HepG2 (cell line): ENCODE measurements at regions not wholly inside any gene's neighbourhood (a gene's known extent, or its start where the extent isn't known, plus 50 kb on each side); places are given as distances from the start of the nearest gene placed in this dataset.
A peak's percentile ranks its signal among the peaks of the same experiment; 100 is the strongest.

Experiments used
- EHMT2 ChIP-seq: fragments of 200-600 bp; sonication (generic); IDR thresholded peaks from 2 replicates; pipeline ENCODE4 v1.7.0; 2017; ENCODE audit warnings: antibody characterized with exemption, low read depth, low read length, borderline replicate concordance
- FOXA3 ChIP-seq: IDR thresholded peaks from 2 replicates; pipeline ENCODE4 v1.6.1; 2016; ENCODE audit warnings: missing genetic modification reagents, missing compliant biosample characterization
- PHB2 ChIP-seq: fragments of 450-650 bp; IDR thresholded peaks from 2 replicates; pipeline ENCODE4 v1.6.1; 2018; ENCODE audit not compliant: partially characterized antibody
- PTBP1 ChIP-seq: fragments of 200-400 bp; formaldehyde crosslinking; IDR thresholded peaks from 2 replicates; pipeline ENCODE4 v1.6.1; 2018; ENCODE audit warnings: low read length, low read depth; ENCODE audit not compliant: poor library complexity, severe bottlenecking
- RBFOX2 ChIP-seq: fragments of 200-400 bp; formaldehyde crosslinking; IDR thresholded peaks from 2 replicates; pipeline ENCODE4 v1.6.1; 2017; ENCODE audit warnings: low read depth, mild to moderate bottlenecking, low read length
- RORA ChIP-seq: sonication (generic); formaldehyde crosslinking; IDR thresholded peaks from 2 replicates; pipeline ENCODE4 v1.5.0; 2020; ENCODE audit warnings: mild to moderate bottlenecking, missing genetic modification reagents, moderate library complexity
- TBP ChIP-seq: sonication (generic); formaldehyde crosslinking; IDR thresholded peaks from 2 replicates; pipeline ENCODE4 v1.5.0; 2020; ENCODE audit warnings: missing genetic modification reagents
- ZNF101 ChIP-seq: sonication (generic); formaldehyde crosslinking; IDR thresholded peaks from 2 replicates; pipeline ENCODE4 v1.4.0; 2020; ENCODE audit warnings: mild to moderate bottlenecking, low read depth, missing genetic modification reagents, borderline replicate concordance
- ZNF460 ChIP-seq: sonication (generic); formaldehyde crosslinking; IDR thresholded peaks from 2 replicates; pipeline ENCODE4 v1.5.1; 2020; ENCODE audit warnings: missing genetic modification reagents, mild to moderate bottlenecking, borderline replicate concordance
- ZNF543 ChIP-seq: sonication (generic); formaldehyde crosslinking; IDR thresholded peaks from 2 replicates; pipeline ENCODE4 v1.4.0; 2020; ENCODE audit warnings: mild to moderate bottlenecking, missing genetic modification reagents
- ZNF678 ChIP-seq: sonication (generic); formaldehyde crosslinking; IDR thresholded peaks from 2 replicates; pipeline ENCODE4 v1.4.0; 2020; ENCODE audit warnings: mild to moderate bottlenecking, missing genetic modification reagents
- ZNF724P ChIP-seq: sonication (generic); formaldehyde crosslinking; IDR thresholded peaks from 2 replicates; pipeline ENCODE4 v1.8.0; 2022; ENCODE audit warnings: missing genetic modification reagents, borderline replicate concordance
- ZNF773 ChIP-seq: sonication (generic); formaldehyde crosslinking; IDR thresholded peaks from 2 replicates; pipeline ENCODE4 v1.4.0; 2020; ENCODE audit warnings: missing genetic modification reagents, borderline replicate concordance
- TF ChIP-seq, protein P1 (sequence below): sonication (generic); formaldehyde crosslinking; IDR thresholded peaks from 2 replicates; pipeline ENCODE4 v1.8.1; 2022; ENCODE audit warnings: low read depth, mild to moderate bottlenecking, missing genetic modification reagents
- TF ChIP-seq, protein P2 (sequence below): sonication (generic); formaldehyde crosslinking; IDR thresholded peaks from 2 replicates; pipeline ENCODE4 v1.9.0; 2022; ENCODE audit warnings: missing genetic modification reagents, mild to moderate bottlenecking, borderline replicate concordance
- TF ChIP-seq, protein P3 (sequence below): sonication (generic); formaldehyde crosslinking; IDR thresholded peaks from 2 replicates; pipeline ENCODE4 v1.5.0; 2020; ENCODE audit warnings: missing genetic modification reagents
- TF ChIP-seq, protein P4 (sequence below): sonication (generic); formaldehyde crosslinking; IDR thresholded peaks from 2 replicates; pipeline ENCODE4 v1.4.0; 2020; ENCODE audit warnings: mild to moderate bottlenecking, missing genetic modification reagents
- TF ChIP-seq, protein P5 (sequence below): sonication (generic); formaldehyde crosslinking; IDR thresholded peaks from 2 replicates; pipeline ENCODE4 v1.5.1; 2020; ENCODE audit warnings: mild to moderate bottlenecking, missing genetic modification reagents, moderate library complexity

DNA sequence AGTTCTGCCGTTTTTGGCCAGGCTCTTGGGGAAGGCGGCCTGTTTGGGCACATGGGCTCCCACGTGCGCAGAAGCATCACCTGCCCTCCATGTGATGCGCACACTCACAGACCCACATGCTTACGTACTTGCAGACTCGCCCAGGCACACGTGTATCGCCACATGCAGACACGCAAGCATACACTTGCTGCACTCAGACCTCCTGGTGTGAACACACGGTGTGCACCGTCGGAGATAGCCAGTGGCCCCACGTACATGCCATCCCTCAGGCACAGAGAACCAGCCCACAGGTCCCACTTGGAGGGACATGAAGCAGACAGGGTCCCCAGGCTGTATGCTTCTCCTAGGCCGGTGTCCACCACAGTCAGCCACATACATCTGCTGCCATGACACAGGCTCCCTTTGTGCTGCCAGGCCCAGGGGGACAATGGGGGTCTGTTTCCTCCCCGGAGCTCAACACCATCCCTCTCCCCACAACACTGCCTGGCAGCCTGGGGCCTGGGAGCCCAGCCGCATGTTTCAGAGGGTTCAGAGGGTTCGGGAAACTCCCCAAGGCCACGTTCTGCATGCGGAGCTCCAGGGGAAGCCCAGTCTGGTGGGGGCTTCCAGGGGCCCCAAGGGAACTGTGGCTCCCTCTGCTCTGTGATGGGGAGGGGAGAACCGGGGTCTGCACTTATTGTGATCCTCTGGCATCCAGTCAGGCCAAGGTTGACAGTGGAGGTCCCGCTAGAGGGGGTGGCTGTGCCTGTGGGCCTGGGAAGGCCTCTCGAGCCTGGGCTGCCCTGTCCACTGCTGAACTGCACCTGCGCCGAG is 208.1 kb upstream of the HAAO start (continued):
- TF ChIP-seq, protein P1, sequence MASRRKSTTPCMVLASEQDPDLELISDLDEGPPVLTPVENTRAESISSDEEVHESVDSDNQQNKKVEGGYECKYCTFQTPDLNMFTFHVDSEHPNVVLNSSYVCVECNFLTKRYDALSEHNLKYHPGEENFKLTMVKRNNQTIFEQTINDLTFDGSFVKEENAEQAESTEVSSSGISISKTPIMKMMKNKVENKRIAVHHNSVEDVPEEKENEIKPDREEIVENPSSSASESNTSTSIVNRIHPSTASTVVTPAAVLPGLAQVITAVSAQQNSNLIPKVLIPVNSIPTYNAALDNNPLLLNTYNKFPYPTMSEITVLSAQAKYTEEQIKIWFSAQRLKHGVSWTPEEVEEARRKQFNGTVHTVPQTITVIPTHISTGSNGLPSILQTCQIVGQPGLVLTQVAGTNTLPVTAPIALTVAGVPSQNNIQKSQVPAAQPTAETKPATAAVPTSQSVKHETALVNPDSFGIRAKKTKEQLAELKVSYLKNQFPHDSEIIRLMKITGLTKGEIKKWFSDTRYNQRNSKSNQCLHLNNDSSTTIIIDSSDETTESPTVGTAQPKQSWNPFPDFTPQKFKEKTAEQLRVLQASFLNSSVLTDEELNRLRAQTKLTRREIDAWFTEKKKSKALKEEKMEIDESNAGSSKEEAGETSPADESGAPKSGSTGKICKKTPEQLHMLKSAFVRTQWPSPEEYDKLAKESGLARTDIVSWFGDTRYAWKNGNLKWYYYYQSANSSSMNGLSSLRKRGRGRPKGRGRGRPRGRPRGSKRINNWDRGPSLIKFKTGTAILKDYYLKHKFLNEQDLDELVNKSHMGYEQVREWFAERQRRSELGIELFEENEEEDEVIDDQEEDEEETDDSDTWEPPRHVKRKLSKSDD (CRISPR knock-in tag) = peak; percentile 62; the same call in 1 of the 2 replicates
- TF ChIP-seq ZNF678 (CRISPR knock-in tag) (0 out of 2 replicates have a peak, but pooled peaks have one; percentile 69), PHB2 (no peak), ZNF460 (CRISPR knock-in tag) (no peak), PTBP1 (no peak), ZNF101 (CRISPR knock-in tag) (no peak), RORA (CRISPR knock-in tag) (no peak), RBFOX2 (peak; percentile 53), FOXA3 (CRISPR knock-in tag) (no peak; the same call in 1 of the 2 replicates), ZNF724P (0 out of 2 replicates have a peak, but pooled peaks have one; percentile 68), ZNF543 (CRISPR knock-in tag) (peak; percentile 65; the same call in 1 of the 2 replicates), TBP (CRISPR knock-in tag) (no peak), ZNF773 (CRISPR knock-in tag) (no peak), EHMT2 (no peak; the same call in 1 of the 2 replicates)
- TF ChIP-seq, protein P2, sequence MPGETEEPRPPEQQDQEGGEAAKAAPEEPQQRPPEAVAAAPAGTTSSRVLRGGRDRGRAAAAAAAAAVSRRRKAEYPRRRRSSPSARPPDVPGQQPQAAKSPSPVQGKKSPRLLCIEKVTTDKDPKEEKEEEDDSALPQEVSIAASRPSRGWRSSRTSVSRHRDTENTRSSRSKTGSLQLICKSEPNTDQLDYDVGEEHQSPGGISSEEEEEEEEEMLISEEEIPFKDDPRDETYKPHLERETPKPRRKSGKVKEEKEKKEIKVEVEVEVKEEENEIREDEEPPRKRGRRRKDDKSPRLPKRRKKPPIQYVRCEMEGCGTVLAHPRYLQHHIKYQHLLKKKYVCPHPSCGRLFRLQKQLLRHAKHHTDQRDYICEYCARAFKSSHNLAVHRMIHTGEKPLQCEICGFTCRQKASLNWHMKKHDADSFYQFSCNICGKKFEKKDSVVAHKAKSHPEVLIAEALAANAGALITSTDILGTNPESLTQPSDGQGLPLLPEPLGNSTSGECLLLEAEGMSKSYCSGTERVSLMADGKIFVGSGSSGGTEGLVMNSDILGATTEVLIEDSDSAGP (CRISPR knock-in tag) = peak; percentile 80; the same call in 1 of the 2 replicates
- TF ChIP-seq, protein P3, sequence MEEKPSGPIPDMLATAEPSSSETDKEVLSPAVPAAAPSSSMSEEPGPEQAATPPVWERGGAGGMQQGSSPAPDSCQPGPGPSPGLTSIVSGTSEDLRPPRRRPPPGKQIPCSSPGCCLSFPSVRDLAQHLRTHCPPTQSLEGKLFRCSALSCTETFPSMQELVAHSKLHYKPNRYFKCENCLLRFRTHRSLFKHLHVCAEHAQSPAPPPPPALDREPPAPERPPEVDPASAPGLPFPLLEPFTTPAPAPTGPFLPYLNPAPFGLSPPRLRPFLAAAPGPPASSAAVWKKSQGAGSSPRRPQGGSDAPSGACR (CRISPR knock-in tag) = 0 out of 2 replicates have a peak, but pooled peaks have one; percentile 34
- TF ChIP-seq, protein P4, sequence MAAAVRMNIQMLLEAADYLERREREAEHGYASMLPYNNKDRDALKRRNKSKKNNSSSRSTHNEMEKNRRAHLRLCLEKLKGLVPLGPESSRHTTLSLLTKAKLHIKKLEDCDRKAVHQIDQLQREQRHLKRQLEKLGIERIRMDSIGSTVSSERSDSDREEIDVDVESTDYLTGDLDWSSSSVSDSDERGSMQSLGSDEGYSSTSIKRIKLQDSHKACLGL = peak; percentile 52; the same call in 1 of the 2 replicates
- TF ChIP-seq, protein P5, sequence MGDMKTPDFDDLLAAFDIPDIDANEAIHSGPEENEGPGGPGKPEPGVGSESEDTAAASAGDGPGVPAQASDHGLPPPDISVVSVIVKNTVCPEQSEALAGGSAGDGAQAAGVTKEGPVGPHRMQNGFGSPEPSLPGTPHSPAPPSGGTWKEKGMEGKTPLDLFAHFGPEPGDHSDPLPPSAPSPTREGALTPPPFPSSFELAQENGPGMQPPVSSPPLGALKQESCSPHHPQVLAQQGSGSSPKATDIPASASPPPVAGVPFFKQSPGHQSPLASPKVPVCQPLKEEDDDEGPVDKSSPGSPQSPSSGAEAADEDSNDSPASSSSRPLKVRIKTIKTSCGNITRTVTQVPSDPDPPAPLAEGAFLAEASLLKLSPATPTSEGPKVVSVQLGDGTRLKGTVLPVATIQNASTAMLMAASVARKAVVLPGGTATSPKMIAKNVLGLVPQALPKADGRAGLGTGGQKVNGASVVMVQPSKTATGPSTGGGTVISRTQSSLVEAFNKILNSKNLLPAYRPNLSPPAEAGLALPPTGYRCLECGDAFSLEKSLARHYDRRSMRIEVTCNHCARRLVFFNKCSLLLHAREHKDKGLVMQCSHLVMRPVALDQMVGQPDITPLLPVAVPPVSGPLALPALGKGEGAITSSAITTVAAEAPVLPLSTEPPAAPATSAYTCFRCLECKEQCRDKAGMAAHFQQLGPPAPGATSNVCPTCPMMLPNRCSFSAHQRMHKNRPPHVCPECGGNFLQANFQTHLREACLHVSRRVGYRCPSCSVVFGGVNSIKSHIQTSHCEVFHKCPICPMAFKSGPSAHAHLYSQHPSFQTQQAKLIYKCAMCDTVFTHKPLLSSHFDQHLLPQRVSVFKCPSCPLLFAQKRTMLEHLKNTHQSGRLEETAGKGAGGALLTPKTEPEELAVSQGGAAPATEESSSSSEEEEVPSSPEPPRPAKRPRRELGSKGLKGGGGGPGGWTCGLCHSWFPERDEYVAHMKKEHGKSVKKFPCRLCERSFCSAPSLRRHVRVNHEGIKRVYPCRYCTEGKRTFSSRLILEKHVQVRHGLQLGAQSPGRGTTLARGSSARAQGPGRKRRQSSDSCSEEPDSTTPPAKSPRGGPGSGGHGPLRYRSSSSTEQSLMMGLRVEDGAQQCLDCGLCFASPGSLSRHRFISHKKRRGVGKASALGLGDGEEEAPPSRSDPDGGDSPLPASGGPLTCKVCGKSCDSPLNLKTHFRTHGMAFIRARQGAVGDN (CRISPR knock-in tag) = peak; percentile 100
